ENCODE measurements at regions not wholly inside any gene's neighbourhood (a gene's known extent, or its start where the extent isn't known, plus 50 kb on each side); places are given as distances from the start of the nearest gene placed in this dataset.

GRCh38 chr12:115543269-115543668 is 734.2 kb downstream of the MED13L start:
- Histone ChIP-seq H3K27me3 (ENCODE audit: insufficient read depth, low read depth, low read length) (no peaks in the 10 kb centered on the region), H3K36me3 (ENCODE audit: insufficient read depth, low read length) (no peaks in the 10 kb centered on the region), H3K9ac (ENCODE audit: low read length) (no peak overlapping the region), H3K4me2 (ENCODE audit: low read length) (no peak overlapping the region), H3K27ac (ENCODE audit: low read length) (no peak overlapping the region), H2AFZ (ENCODE audit: low read depth, low read length) (no peak overlapping the region), H3K9me3 (ENCODE audit: low read length) (no peaks in the 10 kb centered on the region), H3K79me2 (replicated peaks; ENCODE audit: insufficient read depth, low read length) (no peaks in the 10 kb centered on the region), H3K9me2 (ENCODE audit: insufficient read depth, low read length) (no peaks in the 10 kb centered on the region), H3K4me3 (ENCODE audit: low read length) (no peak overlapping the region), H4K20me1 (ENCODE audit: insufficient read depth) (no peaks in the 10 kb centered on the region), H3F3A (ENCODE audit: insufficient read depth, low read length, poor library complexity, severe bottlenecking) (no peaks in the 10 kb centered on the region)
- TF ChIP-seq, protein P1, sequence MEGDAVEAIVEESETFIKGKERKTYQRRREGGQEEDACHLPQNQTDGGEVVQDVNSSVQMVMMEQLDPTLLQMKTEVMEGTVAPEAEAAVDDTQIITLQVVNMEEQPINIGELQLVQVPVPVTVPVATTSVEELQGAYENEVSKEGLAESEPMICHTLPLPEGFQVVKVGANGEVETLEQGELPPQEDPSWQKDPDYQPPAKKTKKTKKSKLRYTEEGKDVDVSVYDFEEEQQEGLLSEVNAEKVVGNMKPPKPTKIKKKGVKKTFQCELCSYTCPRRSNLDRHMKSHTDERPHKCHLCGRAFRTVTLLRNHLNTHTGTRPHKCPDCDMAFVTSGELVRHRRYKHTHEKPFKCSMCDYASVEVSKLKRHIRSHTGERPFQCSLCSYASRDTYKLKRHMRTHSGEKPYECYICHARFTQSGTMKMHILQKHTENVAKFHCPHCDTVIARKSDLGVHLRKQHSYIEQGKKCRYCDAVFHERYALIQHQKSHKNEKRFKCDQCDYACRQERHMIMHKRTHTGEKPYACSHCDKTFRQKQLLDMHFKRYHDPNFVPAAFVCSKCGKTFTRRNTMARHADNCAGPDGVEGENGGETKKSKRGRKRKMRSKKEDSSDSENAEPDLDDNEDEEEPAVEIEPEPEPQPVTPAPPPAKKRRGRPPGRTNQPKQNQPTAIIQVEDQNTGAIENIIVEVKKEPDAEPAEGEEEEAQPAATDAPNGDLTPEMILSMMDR (IDR thresholded peaks at IDR 0.05; ENCODE audit: poor library complexity, severe bottlenecking) = no peak
- TF ChIP-seq EZH2 (IDR thresholded peaks at IDR 0.05; ENCODE audit: borderline replicate concordance, insufficient read depth, low read length, poor library complexity, severe bottlenecking) = no peak
- TF ChIP-seq POLR2AphosphoS5 (IDR thresholded peaks at IDR 0.05) = no peak

DNA sequence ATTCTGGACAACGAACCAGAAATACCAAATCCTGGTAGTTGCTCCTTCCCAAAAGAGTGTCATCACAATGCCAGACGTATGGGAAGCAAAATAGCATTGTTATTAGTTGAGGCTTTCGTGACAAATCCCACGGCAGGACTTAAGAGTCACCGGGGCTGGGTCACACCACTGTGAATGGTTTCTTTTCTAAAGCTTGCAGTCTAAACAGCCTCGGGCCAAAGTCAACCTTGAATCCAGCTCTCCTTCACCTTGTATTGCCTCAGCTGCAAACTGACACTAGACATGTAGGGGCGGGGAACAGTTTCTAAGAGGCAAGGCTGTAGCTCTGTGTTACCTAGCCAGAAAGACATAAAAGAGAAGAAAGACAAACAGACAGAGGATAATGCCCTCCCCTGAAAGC is 734.8 kb downstream of the MED13L start:
- H3K27me3 ChIP-seq (ENCODE audit: insufficient read depth, low read depth, low read length) = no peaks in the 10 kb centered on the region
- H3K79me2 ChIP-seq (replicated peaks; ENCODE audit: insufficient read depth, low read length) = no peaks in the 10 kb centered on the region
- H3K9me3 ChIP-seq (ENCODE audit: low read length) = no peaks in the 10 kb centered on the region
- no peak overlapping the region for H3K9ac ChIP-seq (ENCODE audit: low read length)
- no peaks in the 10 kb centered on the region for H4K20me1 ChIP-seq (ENCODE audit: insufficient read depth)
- TF ChIP-seq, protein P1 (IDR thresholded peaks at IDR 0.05; ENCODE audit: poor library complexity, severe bottlenecking) = no peak
- TF ChIP-seq EZH2 (IDR thresholded peaks at IDR 0.05; ENCODE audit: borderline replicate concordance, insufficient read depth, low read length, poor library complexity, severe bottlenecking) (no peak), POLR2AphosphoS5 (IDR thresholded peaks at IDR 0.05) (no peak), TAF1 (IDR thresholded peaks at IDR 0.05; ENCODE audit: low read depth) (no peak), MXI1 (conservative IDR thresholded peaks at IDR 0.05; ENCODE audit: poor library complexity, severe bottlenecking) (no peak), SMC3 (conservative IDR thresholded peaks at IDR 0.05; ENCODE audit: poor library complexity) (no peak), EP300 (conservative IDR thresholded peaks at IDR 0.05; ENCODE audit: poor library complexity, severe bottlenecking) (no peak), RAD21 (conservative IDR thresholded peaks at IDR 0.05) (no peak)
- TF ChIP-seq, protein P2, sequence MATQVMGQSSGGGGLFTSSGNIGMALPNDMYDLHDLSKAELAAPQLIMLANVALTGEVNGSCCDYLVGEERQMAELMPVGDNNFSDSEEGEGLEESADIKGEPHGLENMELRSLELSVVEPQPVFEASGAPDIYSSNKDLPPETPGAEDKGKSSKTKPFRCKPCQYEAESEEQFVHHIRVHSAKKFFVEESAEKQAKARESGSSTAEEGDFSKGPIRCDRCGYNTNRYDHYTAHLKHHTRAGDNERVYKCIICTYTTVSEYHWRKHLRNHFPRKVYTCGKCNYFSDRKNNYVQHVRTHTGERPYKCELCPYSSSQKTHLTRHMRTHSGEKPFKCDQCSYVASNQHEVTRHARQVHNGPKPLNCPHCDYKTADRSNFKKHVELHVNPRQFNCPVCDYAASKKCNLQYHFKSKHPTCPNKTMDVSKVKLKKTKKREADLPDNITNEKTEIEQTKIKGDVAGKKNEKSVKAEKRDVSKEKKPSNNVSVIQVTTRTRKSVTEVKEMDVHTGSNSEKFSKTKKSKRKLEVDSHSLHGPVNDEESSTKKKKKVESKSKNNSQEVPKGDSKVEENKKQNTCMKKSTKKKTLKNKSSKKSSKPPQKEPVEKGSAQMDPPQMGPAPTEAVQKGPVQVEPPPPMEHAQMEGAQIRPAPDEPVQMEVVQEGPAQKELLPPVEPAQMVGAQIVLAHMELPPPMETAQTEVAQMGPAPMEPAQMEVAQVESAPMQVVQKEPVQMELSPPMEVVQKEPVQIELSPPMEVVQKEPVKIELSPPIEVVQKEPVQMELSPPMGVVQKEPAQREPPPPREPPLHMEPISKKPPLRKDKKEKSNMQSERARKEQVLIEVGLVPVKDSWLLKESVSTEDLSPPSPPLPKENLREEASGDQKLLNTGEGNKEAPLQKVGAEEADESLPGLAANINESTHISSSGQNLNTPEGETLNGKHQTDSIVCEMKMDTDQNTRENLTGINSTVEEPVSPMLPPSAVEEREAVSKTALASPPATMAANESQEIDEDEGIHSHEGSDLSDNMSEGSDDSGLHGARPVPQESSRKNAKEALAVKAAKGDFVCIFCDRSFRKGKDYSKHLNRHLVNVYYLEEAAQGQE (IDR thresholded peaks at IDR 0.05; ENCODE audit: borderline replicate concordance) = no peak
- no peaks in the 10 kb centered on the region for H3K36me3 ChIP-seq (ENCODE audit: insufficient read depth, low read length)
- no peak overlapping the region for H2AFZ ChIP-seq (ENCODE audit: low read depth, low read length)
- no peak overlapping the region for H3K27ac ChIP-seq (ENCODE audit: low read length)
- H3F3A ChIP-seq (ENCODE audit: insufficient read depth, low read length, poor library complexity, severe bottlenecking) = no peaks in the 10 kb centered on the region
- H3K9me2 ChIP-seq (ENCODE audit: insufficient read depth, low read length) = no peaks in the 10 kb centered on the region
- H3K4me3 ChIP-seq (ENCODE audit: low read length) = no peak overlapping the region
- no peak overlapping the region for H3K4me2 ChIP-seq (ENCODE audit: low read length)
